Renal cortex interstitium (tissue), 11 donors: ENCODE measurements at regions not wholly inside any gene's neighbourhood (a gene's known extent, or its start where the extent isn't known, plus 50 kb on each side); places are given as distances from the start of the nearest gene placed in this dataset.
"Not testable (repeated sequence)": the region's sequence is repeated elsewhere in the genome, so short reads cannot be mapped to it uniquely, and the experiment has no call there.

ENCODE experiments used
- DNase-seq, 11 donors: peaks; one replicate each; pipeline ENCODE4 v3.0.0-alpha.2; 2013; ENCODE audit warnings: low read depth in 9 of 11, low spot score in 4 of 11; ENCODE audit errors: extremely low read depth in 1 of 11

DNA sequence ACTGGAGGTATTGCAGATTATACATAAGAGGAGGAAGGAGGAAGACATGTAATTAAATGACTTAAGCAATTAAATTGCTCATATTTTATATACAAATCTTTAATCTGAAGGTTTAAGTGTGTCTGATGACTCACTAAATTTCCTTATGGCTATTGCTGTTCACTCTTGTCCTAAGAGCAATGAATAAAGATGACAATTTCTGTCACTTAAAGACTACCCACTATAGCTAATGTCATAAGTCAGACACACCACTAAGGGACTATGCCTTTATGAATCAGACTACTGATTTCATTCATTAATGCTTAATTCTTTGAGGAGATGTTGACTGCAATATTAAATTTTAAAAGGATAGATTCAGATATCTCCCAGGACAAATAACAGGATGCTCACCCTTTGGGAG is 1514.7 kb downstream of the PCDH18 start:
- DNase-seq, result no peak

- peak in 10 of 11 donors; percentile 6 to 47 (median 16) for DNase-seq
These were observed 1520.1 kb downstream of the PCDH18 start for GRCh38 chr4:136012220-136012619.

GRCh38 chr4:136009258-136009832 is 1522.9 kb downstream of the PCDH18 start:
- no peak for DNase-seq

DNA sequence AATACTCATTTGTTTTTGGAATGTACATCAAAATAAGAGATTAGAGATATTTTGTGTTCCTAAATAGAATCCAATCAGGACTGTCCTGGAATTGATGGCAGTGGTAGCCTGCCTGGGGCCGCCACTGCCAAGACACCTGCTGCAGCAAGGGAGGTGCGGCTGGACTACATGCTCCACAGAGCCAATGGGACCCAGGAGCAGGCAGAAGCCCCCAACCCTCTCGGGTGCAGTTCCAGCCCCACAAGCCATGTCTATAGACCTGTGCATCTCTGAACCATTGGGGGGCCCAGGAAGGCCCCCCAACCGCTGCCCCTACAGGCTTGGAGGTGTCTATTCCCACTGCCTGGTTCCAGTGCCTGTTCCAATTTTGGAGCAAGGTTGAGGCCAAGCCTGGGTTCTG is 1524.3 kb downstream of the PCDH18 start:
- DNase-seq, result no peak

DNA sequence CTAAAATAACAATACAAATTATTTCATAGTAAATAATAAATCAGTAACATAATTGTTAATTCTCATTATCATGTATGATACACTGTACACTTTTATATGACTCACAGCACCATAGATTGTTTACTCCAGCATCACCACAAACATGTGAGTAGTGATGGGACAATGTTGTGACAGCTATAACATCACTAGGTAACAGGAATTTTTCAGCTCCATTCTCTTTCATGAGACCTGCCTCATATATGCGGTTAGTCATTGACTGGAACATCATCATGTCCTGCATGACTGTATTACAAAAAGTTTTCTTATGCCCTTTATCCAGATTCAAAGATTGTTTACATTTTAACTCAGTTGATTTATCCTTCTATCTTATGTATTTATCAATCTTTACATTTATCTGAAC is 1530.0 kb downstream of the PCDH18 start:
- no peak for DNase-seq

- DNase-seq, result no peak
These were observed 1530.5 kb downstream of the PCDH18 start for GRCh38 chr4:136001791-136002190.

- DNase-seq, result no peak
These were observed 1532.0 kb downstream of the PCDH18 start for GRCh38 chr4:136000246-136000645.

DNA sequence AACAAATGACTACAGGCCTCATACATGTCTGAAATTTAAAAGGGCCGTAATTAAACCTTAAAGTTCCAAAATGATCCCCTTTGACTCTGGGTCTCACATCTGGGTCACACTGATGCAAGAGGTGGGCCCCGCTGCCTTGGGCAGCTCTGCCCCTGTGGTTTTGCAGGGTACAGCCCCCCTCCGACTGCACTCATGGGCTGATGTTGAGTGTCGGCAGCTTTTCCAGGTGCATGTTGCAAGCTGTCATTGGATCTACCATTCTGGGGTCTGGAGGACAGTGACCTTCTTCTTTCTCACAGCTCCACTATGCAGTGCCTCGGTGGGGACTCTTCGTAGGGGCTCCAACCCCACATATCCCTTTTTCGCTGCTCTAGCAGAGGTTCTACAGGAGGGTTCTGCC is 1537.9 kb downstream of the PCDH18 start:
- no peak for DNase-seq

- DNase-seq, result no peak
These were observed 1555.4 kb downstream of the PCDH18 start for GRCh38 chr4:135976860-135977259.

DNA sequence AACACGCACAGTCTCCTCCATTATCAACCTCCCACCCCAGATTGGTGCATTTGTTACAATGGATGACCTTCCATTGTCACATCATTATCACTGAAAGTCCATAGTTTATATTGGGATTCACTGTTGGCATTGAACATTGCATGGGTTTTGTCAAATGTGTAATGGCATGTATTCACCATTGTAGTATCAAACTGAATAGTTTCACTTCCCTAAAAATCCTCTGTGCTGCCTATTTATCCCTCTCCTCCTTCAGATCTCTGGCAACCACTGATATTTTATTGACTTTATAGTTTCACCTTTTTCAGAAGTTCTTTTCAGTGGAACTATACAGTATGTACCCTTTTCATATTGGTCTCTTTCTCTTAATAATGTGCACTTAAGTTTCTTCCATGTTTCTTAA is 1565.4 kb downstream of the PCDH18 start:
- no peak for DNase-seq

DNA sequence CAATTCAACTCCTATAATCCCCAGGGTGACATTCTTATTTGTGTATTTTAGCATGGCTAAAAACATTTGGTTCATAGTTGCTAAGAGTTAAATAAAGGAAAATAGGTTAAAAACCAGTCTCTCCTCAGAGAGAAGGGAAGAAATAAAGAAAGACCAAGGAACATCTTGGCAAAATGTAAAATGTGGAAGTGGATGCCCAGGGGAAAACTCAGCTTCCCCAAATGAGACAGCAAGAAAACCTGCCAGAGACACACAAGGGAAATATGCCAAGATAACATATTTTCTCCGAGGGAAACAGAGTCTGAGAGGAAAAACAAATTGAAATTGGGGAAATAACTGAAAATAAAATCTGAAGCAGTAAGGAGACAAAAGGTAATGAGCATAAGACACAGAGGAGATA is 1569.3 kb downstream of the PCDH18 start:
- DNase-seq, result no peak

DNA sequence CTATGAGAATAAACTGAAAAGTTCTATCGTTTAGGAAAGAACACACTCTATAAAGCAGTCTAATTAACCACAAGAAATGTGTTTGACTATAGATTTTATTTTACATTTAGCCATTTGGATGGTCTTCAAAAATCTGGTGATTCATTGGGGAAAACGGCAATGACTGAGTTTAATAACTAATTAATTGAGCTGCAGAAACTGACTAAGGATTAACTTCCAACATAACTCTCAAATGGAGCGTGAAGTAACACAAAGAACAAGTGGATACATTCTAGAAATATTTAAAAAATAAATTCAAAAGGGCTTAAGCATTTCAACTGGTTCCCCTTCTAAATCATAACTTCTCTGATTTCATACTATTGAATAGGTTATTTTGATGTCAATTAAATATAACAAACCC is 1582.4 kb downstream of the PCDH18 start:
- no peak for DNase-seq

- no peak for DNase-seq
These were observed 1583.5 kb downstream of the PCDH18 start for GRCh38 chr4:135948797-135949196.

- no peak for DNase-seq
These were observed 1590.6 kb downstream of the PCDH18 start for GRCh38 chr4:135941671-135942070.

DNA sequence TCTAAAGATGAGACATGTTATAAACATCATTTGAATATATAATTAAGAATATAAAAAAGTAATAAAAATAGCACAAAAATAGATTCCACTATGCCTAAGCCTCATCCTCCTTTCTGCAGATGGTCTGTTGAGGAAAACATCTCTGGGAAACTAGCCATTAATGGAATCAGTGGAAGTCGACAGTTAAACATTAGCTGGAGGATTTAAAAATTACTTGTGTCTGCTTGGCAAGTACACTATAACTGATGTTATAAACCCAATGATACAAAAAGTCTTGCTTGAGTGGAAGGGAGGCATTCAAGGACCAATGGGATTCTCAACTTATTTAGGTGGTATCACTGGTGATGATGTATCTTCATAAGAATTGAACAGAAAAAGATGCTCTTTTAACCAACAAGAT is 1598.3 kb downstream of the PCDH18 start:
- DNase-seq, result no peak

DNA sequence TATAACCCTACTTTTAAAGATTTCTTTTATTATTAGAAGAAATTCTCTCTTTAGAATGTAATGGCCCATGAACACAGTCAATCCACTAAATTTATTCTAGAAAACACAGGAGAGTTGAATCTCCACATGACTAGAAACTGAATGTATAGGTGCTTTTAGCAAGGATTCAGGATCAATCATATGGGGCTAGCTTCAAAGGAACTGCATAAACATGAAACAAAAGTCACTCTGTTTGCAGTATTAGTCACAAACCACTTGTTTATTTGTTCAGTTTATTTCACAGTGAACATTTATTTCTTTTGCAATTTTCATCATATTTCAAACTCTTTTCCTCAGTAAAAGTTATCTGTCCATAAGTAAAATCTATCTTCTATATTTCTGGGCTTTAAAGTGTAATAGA is 1604.6 kb downstream of the PCDH18 start:
- DNase-seq, result no peak

- peak in 2 of 11 donors; percentile 0 to 1 for DNase-seq
These were observed 1611.2 kb downstream of the PCDH18 start for GRCh38 chr4:135921081-135921480.

- peak in 4 of 11 donors; percentile 0 to 7 (median 0) for DNase-seq
These were observed 1615.3 kb downstream of the PCDH18 start for GRCh38 chr4:135917011-135917410.

- DNase-seq, result no peak
These were observed 1631.3 kb downstream of the PCDH18 start for GRCh38 chr4:135900956-135901355.

DNA sequence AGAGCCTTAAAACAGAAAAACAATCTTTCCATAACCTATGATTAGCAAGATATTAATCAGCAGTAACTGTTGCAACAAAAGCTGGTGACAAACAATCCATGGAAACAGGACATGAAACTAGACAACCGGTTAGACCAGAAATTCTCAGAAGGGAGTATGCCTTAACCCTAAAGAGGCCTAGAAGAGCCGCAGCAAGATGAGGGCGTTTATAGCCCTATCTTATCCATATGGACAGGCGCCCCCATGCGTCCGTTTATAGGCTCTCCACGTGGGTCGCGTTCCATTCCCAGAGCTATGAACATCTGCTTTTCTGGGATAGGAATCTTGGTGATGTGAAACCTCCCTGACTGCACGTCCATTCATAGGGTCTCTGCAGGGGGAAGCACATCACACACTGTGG is 1662.7 kb upstream of the PABPC4L start:
- DNase-seq, result not testable (repeated sequence)

- DNase-seq, result no peak
These were observed 1639.2 kb upstream of the PABPC4L start for GRCh38 chr4:135840781-135841180.

GRCh38 chr4:135839712-135840111 is 1638.1 kb upstream of the PABPC4L start:
- DNase-seq, result no peak
